ENCODE measurements at regions not wholly inside any gene's neighbourhood (a gene's known extent, or its start where the extent isn't known, plus 50 kb on each side); places are given as distances from the start of the nearest gene placed in this dataset.

DNA sequence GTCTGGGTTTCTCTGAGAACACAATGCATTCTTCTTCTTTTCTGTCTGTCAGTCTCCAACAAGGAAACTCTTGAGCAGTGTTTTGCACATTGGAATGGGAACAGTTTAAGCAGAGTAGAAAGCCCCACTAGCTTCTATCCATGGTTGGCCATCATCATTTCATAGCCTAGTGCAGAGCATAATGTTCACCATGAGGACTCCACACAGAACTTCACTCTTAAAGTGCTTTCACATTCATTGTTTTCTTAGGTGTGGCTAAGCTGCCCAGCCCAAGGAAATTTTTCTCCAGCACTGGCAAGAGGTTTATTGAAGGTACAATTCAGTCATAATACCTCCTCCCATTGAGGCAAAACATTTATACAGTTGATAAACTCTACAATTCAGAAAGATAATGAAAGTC lies 503.0 kb upstream of the CD180 start:
- TF ChIP-seq POLR2AphosphoS5 (IDR thresholded peaks at IDR 0.05; ENCODE audit: low read depth, low read length): no peak
- TF ChIP-seq TAF1 (IDR thresholded peaks at IDR 0.05; ENCODE audit: borderline replicate concordance, insufficient read depth, low read length): no peak
- TF ChIP-seq, protein P1, sequence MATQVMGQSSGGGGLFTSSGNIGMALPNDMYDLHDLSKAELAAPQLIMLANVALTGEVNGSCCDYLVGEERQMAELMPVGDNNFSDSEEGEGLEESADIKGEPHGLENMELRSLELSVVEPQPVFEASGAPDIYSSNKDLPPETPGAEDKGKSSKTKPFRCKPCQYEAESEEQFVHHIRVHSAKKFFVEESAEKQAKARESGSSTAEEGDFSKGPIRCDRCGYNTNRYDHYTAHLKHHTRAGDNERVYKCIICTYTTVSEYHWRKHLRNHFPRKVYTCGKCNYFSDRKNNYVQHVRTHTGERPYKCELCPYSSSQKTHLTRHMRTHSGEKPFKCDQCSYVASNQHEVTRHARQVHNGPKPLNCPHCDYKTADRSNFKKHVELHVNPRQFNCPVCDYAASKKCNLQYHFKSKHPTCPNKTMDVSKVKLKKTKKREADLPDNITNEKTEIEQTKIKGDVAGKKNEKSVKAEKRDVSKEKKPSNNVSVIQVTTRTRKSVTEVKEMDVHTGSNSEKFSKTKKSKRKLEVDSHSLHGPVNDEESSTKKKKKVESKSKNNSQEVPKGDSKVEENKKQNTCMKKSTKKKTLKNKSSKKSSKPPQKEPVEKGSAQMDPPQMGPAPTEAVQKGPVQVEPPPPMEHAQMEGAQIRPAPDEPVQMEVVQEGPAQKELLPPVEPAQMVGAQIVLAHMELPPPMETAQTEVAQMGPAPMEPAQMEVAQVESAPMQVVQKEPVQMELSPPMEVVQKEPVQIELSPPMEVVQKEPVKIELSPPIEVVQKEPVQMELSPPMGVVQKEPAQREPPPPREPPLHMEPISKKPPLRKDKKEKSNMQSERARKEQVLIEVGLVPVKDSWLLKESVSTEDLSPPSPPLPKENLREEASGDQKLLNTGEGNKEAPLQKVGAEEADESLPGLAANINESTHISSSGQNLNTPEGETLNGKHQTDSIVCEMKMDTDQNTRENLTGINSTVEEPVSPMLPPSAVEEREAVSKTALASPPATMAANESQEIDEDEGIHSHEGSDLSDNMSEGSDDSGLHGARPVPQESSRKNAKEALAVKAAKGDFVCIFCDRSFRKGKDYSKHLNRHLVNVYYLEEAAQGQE (IDR thresholded peaks at IDR 0.05; ENCODE audit: insufficient read depth in 1 of 2, low read depth in 2 of 2, low read length in 2 of 2): no peak
- TF ChIP-seq SIN3A (IDR thresholded peaks at IDR 0.05; ENCODE audit: borderline replicate concordance, insufficient read depth, low read length): no peak
- no peak for TF ChIP-seq FOXP2 (optimal IDR thresholded peaks at IDR 0.05; ENCODE audit: borderline replicate concordance, extremely low read depth, extremely low read length, insufficient read depth)

DNA sequence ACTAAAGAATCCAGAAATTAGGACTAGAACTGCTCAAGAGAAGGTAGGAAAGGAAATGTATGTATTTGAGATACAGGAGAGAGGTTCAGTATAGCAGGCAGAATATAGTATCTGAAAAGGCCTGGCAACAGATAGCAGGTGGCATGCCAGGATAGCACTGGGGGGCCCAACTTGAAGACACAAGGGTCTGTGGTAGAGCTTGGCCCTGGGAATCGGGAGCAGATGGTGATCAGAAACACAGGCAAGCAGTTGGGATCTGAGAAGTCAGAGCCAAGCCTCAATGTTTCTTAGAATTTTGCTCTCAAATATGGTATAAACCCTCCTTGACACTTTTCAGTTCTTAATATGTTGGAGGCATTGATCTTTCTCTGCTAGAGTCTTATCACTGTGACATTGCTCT lies 499.8 kb upstream of the CD180 start:
- TF ChIP-seq POLR2AphosphoS5 (IDR thresholded peaks at IDR 0.05; ENCODE audit: low read depth, low read length) (no peak), SIN3A (IDR thresholded peaks at IDR 0.05; ENCODE audit: borderline replicate concordance, insufficient read depth, low read length) (no peak), FOXP2 (optimal IDR thresholded peaks at IDR 0.05; ENCODE audit: borderline replicate concordance, extremely low read depth, extremely low read length, insufficient read depth) (no peak), TAF1 (IDR thresholded peaks at IDR 0.05; ENCODE audit: borderline replicate concordance, insufficient read depth, low read length) (no peak)
- TF ChIP-seq, protein P1 (IDR thresholded peaks at IDR 0.05; ENCODE audit: insufficient read depth in 1 of 2, low read depth in 2 of 2, low read length in 2 of 2): no peak

DNA sequence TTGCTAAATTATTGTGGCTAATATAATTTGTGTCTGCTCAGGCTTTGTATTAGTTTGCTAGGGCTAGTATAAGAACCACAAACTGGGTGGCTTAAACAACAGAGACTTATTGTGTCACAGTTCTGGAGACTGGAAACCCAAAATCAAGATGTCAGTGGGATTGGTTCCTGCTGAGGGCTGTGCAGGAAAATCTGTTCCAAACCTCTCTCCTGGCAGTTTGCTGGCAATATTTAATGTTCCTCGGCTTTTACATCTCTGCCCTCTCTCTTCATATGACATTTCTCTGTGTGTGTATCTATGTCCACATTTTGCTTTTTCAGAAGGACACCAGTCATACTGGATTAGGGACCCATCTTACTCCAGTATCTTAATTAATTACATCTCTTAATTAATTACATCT lies 498.8 kb upstream of the CD180 start:
- TF ChIP-seq FOXP2 (optimal IDR thresholded peaks at IDR 0.05; ENCODE audit: borderline replicate concordance, extremely low read depth, extremely low read length, insufficient read depth) (no peak), POLR2AphosphoS5 (IDR thresholded peaks at IDR 0.05; ENCODE audit: low read depth, low read length) (no peak), SIN3A (IDR thresholded peaks at IDR 0.05; ENCODE audit: borderline replicate concordance, insufficient read depth, low read length) (no peak), TAF1 (IDR thresholded peaks at IDR 0.05; ENCODE audit: borderline replicate concordance, insufficient read depth, low read length) (no peak)
- TF ChIP-seq, protein P1 (IDR thresholded peaks at IDR 0.05; ENCODE audit: insufficient read depth in 1 of 2, low read depth in 2 of 2, low read length in 2 of 2): no peak

DNA sequence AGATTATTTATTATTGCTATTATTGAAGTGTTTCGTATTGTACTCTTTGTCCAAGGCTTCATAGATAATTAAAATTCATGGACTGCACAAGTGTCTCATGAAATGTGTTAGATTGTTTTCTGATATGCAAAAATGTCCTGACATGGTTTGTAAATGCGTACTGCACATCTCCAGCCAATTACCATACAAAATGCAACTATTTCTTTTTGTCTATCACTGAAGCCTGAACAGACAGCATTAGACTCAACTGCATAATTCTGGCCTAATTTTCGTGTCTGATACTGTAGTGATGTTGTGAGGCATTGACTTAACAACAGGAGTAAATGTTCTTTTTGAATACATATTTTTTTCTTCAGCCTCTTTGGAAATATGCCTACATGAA lies 498.2 kb upstream of the CD180 start:
- TF ChIP-seq, protein P1 (IDR thresholded peaks at IDR 0.05; ENCODE audit: insufficient read depth in 1 of 2, low read depth in 2 of 2, low read length in 2 of 2): no peak
- TF ChIP-seq FOXP2 (optimal IDR thresholded peaks at IDR 0.05; ENCODE audit: borderline replicate concordance, extremely low read depth, extremely low read length, insufficient read depth) (no peak), SIN3A (IDR thresholded peaks at IDR 0.05; ENCODE audit: borderline replicate concordance, insufficient read depth, low read length) (no peak), POLR2AphosphoS5 (IDR thresholded peaks at IDR 0.05; ENCODE audit: low read depth, low read length) (no peak), TAF1 (IDR thresholded peaks at IDR 0.05; ENCODE audit: borderline replicate concordance, insufficient read depth, low read length) (no peak)

Data from PFSK-1 (cell line).